MCF 10A (cell line): ENCODE measurements at regions not wholly inside any gene's neighbourhood (a gene's known extent, or its start where the extent isn't known, plus 50 kb on each side); places are given as distances from the start of the nearest gene placed in this dataset.

Source experiments
- BruUV-seq: library from RNA; stranded (reverse); fragments of 400-500 nt; replicated peaks from 2 replicates; lab custom pipeline; 2021; lab: Mats Ljungman, UMichigan
- CTCF ChIA-PET: fragments of 300-600 bp; sonication (Branson Sonifier 250); formaldehyde crosslinking; extraction: SDS; loops from one replicate; lab custom pipeline; 2021; ENCODE audit warnings: antibody characterized with exemption, inconsistent platforms; lab: Yijun Ruan, JAX
- POLR2A ChIA-PET: fragments of 300-600, 350-650 bp; sonication (Branson Sonifier 250); formaldehyde crosslinking; extraction: SDS; loops from one replicate; lab custom pipeline; 2020; ENCODE audit warnings: antibody characterized with exemption, inconsistent platforms; lab: Yijun Ruan, JAX
- DNase-seq: peaks from one replicate; pipeline ENCODE4 v3.0.0-alpha.2; 2018; ENCODE audit not compliant: unreplicated experiment
- H3K27ac Mint-ChIP-seq: one replicate; pipeline ENCODE4 v1.8.0; 2022; ENCODE audit warnings: mild to moderate bottlenecking, low read depth, mixed read lengths; ENCODE audit not compliant: unreplicated experiment
- H3K27me3 Mint-ChIP-seq: one replicate; pipeline ENCODE4 v1.8.0; 2022; ENCODE audit warnings: mixed read lengths; ENCODE audit not compliant: insufficient read depth, unreplicated experiment
- H3K36me3 Mint-ChIP-seq: one replicate; pipeline ENCODE4 v1.8.0; 2022; ENCODE audit warnings: mild to moderate bottlenecking, moderate library complexity, mixed read lengths; ENCODE audit not compliant: insufficient read depth, unreplicated experiment
- H3K4me1 Mint-ChIP-seq: one replicate; pipeline ENCODE4 v1.8.0; 2022; ENCODE audit warnings: mixed read lengths; ENCODE audit not compliant: insufficient read depth, unreplicated experiment
- H3K4me3 Mint-ChIP-seq: one replicate; pipeline ENCODE4 v1.8.0; 2022; ENCODE audit warnings: mild to moderate bottlenecking, moderate library complexity, mixed read lengths; ENCODE audit not compliant: unreplicated experiment
- H3K9me3 Mint-ChIP-seq: one replicate; pipeline ENCODE4 v1.8.0; 2022; ENCODE audit warnings: mixed read lengths; ENCODE audit not compliant: unreplicated experiment
- CTCF ChIP-seq: fragments of 200-600 bp; IDR thresholded peaks from one replicate; pipeline ENCODE4 v1.8.0; 2022; ENCODE audit warnings: antibody characterized with exemption, mild to moderate bottlenecking; ENCODE audit not compliant: unreplicated experiment
- intact Hi-C: fragments of 100-400 bp; cut with micrococcal nuclease; formaldehyde crosslinking; loops from 2 replicates; pipeline ENCODE4 v1.14.1; 2022

- TF ChIP-seq CTCF = no peak
- H3K36me3 Mint-ChIP-seq = peaks cover 4% of the 10 kb centered on the region
- POLR2A ChIA-PET = no interaction called here
- intact Hi-C loops = no loop called here
- H3K4me1 Mint-ChIP-seq = no peaks in the 10 kb centered on the region
- peaks cover 44% of the 10 kb centered on the region for H3K9me3 Mint-ChIP-seq
- BruUV-seq = no TSS peak
- H3K4me3 Mint-ChIP-seq = no peak overlapping the region
- no peaks in the 10 kb centered on the region for H3K27me3 Mint-ChIP-seq
- no peak for DNase-seq
- CTCF ChIA-PET = no interaction called here
- H3K27ac Mint-ChIP-seq = no peak overlapping the region
Observed at GRCh38 chr7:68963552-68963951, 634.7 kb upstream of the AUTS2 start.

GRCh38 chr7:68964060-68964459 is 634.2 kb upstream of the AUTS2 start:
- no TSS peak for BruUV-seq
- no peaks in the 10 kb centered on the region for H3K27me3 Mint-ChIP-seq
- POLR2A ChIA-PET = no interaction called here
- intact Hi-C loops = no loop called here
- CTCF ChIA-PET = no interaction called here
- H3K9me3 Mint-ChIP-seq = peaks cover 39% of the 10 kb centered on the region
- no peaks in the 10 kb centered on the region for H3K4me1 Mint-ChIP-seq
- no peak overlapping the region for H3K27ac Mint-ChIP-seq
- H3K36me3 Mint-ChIP-seq = peaks cover 4% of the 10 kb centered on the region
- no peak for DNase-seq
- no peak overlapping the region for H3K4me3 Mint-ChIP-seq
- no peak for TF ChIP-seq CTCF

- Mint-ChIP-seq H3K27me3 (no peaks in the 10 kb centered on the region), H3K4me1 (no peaks in the 10 kb centered on the region), H3K27ac (no peak overlapping the region), H3K4me3 (no peak overlapping the region), H3K36me3 (peaks cover 4% of the 10 kb centered on the region), H3K9me3 (peaks cover 28% of the 10 kb centered on the region)
- CTCF ChIA-PET = no interaction called here
- intact Hi-C loops = no loop called here
- no peak for TF ChIP-seq CTCF
- DNase-seq = no peak
- BruUV-seq = no TSS peak
- POLR2A ChIA-PET = no interaction called here
Observed at GRCh38 chr7:68965351-68965750, 632.9 kb upstream of the AUTS2 start.

- H3K9me3 Mint-ChIP-seq = peaks cover 33% of the 10 kb centered on the region
- ChIA-PET POLR2A (no interaction called here), CTCF (no interaction called here)
Observed at GRCh38 chr7:68967598-68967997, 630.7 kb upstream of the AUTS2 start.

More at GRCh38 chr7:68967598-68967997, 630.7 kb upstream of the AUTS2 start:
- Mint-ChIP-seq H3K27me3 (no peaks in the 10 kb centered on the region), H3K36me3 (peaks cover 4% of the 10 kb centered on the region), H3K4me3 (no peak overlapping the region), H3K27ac (no peak overlapping the region), H3K4me1 (no peaks in the 10 kb centered on the region)
- DNase-seq = no peak
- no peak for TF ChIP-seq CTCF
- BruUV-seq = no TSS peak
- intact Hi-C loops = no loop called here
